SK-N-SH treated with all-trans-retinoic acid at 6 μM for 48 hours (cell line): ENCODE measurements at regions not wholly inside any gene's neighbourhood (a gene's known extent, or its start where the extent isn't known, plus 50 kb on each side); places are given as distances from the start of the nearest gene placed in this dataset.

Experiments used
- PPARA ChIP-seq: fragments of 250-450 bp; sonication (Bioruptor Pico); IDR thresholded peaks from 2 replicates; pipeline ENCODE4 v1.5.0; 2020; ENCODE audit warnings: mild to moderate bottlenecking, borderline replicate concordance
- RARB ChIP-seq: fragments of 250-450 bp; sonication (Bioruptor Pico); IDR thresholded peaks from 2 replicates; pipeline ENCODE4 v1.8.0; 2021; ENCODE audit warnings: mild to moderate bottlenecking, moderate library complexity
- ZFP3 ChIP-seq: fragments of 250-450 bp; sonication (Bioruptor Pico); IDR thresholded peaks from 2 replicates; pipeline ENCODE4 v1.5.0; 2020; ENCODE audit warnings: mild to moderate bottlenecking, moderate library complexity

- TF ChIP-seq ZFP3 (CRISPR knock-in tag) (no peak), PPARA (CRISPR knock-in tag) (no peak), RARB (CRISPR knock-in tag) (no peak)
Measured at GRCh38 chr9:14501366-14501765, 187.4 kb upstream of the NFIB start.
